Globus pallidus (tissue), 1 donor: ENCODE measurements at regions not wholly inside any gene's neighbourhood (a gene's known extent, or its start where the extent isn't known, plus 50 kb on each side); places are given as distances from the start of the nearest gene placed in this dataset.

Experiments
- DNase-seq: peaks from one replicate; pipeline ENCODE4 v3.0.0-alpha.2; 2015; ENCODE audit warnings: low spot score

GRCh38 chr4:36815536-36815935 lies 429.0 kb upstream of the NWD2 start:
- DNase-seq = no peak

- no peak for DNase-seq
These were observed 421.2 kb upstream of the NWD2 start for GRCh38 chr4:36823199-36823967.

- no peak for DNase-seq
These were observed 419.9 kb upstream of the NWD2 start for GRCh38 chr4:36824682-36825081.

- DNase-seq = no peak
These were observed 409.3 kb upstream of the NWD2 start for GRCh38 chr4:36835246-36835645.

GRCh38 chr4:36841583-36842326 lies 402.8 kb upstream of the NWD2 start:
- no peak for DNase-seq

- DNase-seq = no peak
These were observed 400.1 kb upstream of the NWD2 start for GRCh38 chr4:36844448-36844847.

- DNase-seq = no peak
These were observed 391.7 kb upstream of the NWD2 start for GRCh38 chr4:36852856-36853255.

GRCh38 chr4:36854554-36854953 lies 390.0 kb upstream of the NWD2 start:
- no peak for DNase-seq

- no peak for DNase-seq
These were observed 380.9 kb upstream of the NWD2 start for GRCh38 chr4:36863601-36864000.

GRCh38 chr4:36870121-36870520 lies 374.4 kb upstream of the NWD2 start:
- no peak for DNase-seq

GRCh38 chr4:36872679-36873078 lies 371.9 kb upstream of the NWD2 start:
- no peak for DNase-seq

- DNase-seq = no peak
These were observed 360.4 kb upstream of the NWD2 start for GRCh38 chr4:36884151-36884550.

- peak; percentile 5 for DNase-seq
These were observed 352.6 kb upstream of the NWD2 start for GRCh38 chr4:36891971-36892370.

- DNase-seq = no peak
These were observed 344.0 kb upstream of the NWD2 start for GRCh38 chr4:36900446-36900987.

GRCh38 chr4:36904823-36905222 lies 339.7 kb upstream of the NWD2 start:
- no peak for DNase-seq

GRCh38 chr4:36914106-36914505 lies 330.4 kb upstream of the NWD2 start:
- no peak for DNase-seq

GRCh38 chr4:36915717-36916116 lies 328.8 kb upstream of the NWD2 start:
- DNase-seq = no peak

- DNase-seq = no peak
These were observed 327.1 kb upstream of the NWD2 start for GRCh38 chr4:36917413-36917812.

- DNase-seq = no peak
These were observed 324.8 kb upstream of the NWD2 start for GRCh38 chr4:36919721-36920120.

- DNase-seq = no peak
These were observed 322.9 kb upstream of the NWD2 start for GRCh38 chr4:36921476-36922216.

- no peak for DNase-seq
These were observed 313.9 kb upstream of the NWD2 start for GRCh38 chr4:36930562-36931111.

GRCh38 chr4:36944232-36944631 lies 300.3 kb upstream of the NWD2 start:
- no peak for DNase-seq
